ENCODE measurements at regions not wholly inside any gene's neighbourhood (a gene's known extent, or its start where the extent isn't known, plus 50 kb on each side); places are given as distances from the start of the nearest gene placed in this dataset.
A peak's percentile ranks its signal among the peaks of the same experiment; 100 is the strongest.

GRCh38 chr16:51440131-51440889, 289.2 kb upstream of the SALL1 start:
- peak; percentile 37 for DNase-seq (ENCODE audit: low spot score)
- Mint-ChIP-seq H3K4me1 (peaks cover 56% of the 10 kb centered on the region), H3K9me3 (no peaks in the 10 kb centered on the region), H3K27ac (peak overlapping the region; percentile 87), H3K27me3 (ENCODE audit: insufficient read depth, low read depth, poor library complexity) (peaks cover 4% of the 10 kb centered on the region), H3K36me3 (ENCODE audit: low read depth) (no peaks in the 10 kb centered on the region), H3K4me3 (peak overlapping the region; percentile 64)
- Histone ChIP-seq H2AFZ (peak overlapping the region; percentile 54), H3K36me3 (ENCODE audit: insufficient read depth) (no peaks in the 10 kb centered on the region), H3K27me3 (ENCODE audit: insufficient read depth) (no peaks in the 10 kb centered on the region), H3K4me2 (peak overlapping the region; percentile 82), H3K4me1 (ENCODE audit: insufficient read depth) (peaks cover 44% of the 10 kb centered on the region), H3K27ac (ENCODE audit: low read depth) (no peak overlapping the region), H3F3A (replicated peaks; ENCODE audit: low read depth) (no peaks in the 10 kb centered on the region), H4K20me1 (replicated peaks; ENCODE audit: insufficient read depth) (no peaks in the 10 kb centered on the region), H3K79me2 (replicated peaks; ENCODE audit: insufficient read depth) (no peaks in the 10 kb centered on the region), H3K4me3 (peak overlapping the region; percentile 53), H3K9me2 (ENCODE audit: insufficient read depth) (no peaks in the 10 kb centered on the region)
- ATAC-seq, result peak; percentile 80
- TF ChIP-seq REST (IDR thresholded peaks at IDR 0.05; ENCODE audit: unreplicated experiment) (no peak), NANOG (IDR thresholded peaks at IDR 0.05; ENCODE audit: borderline replicate concordance) (no peak), ZNF331 (CRISPR knock-in tag; IDR thresholded peaks at IDR 0.05; ENCODE audit: low read depth) (no peak)

GRCh38 chr16:51439271-51439670, 288.2 kb upstream of the SALL1 start:
- no peaks in the 10 kb centered on the region for H4K20me1 ChIP-seq (replicated peaks; ENCODE audit: insufficient read depth)
- H3K4me1 ChIP-seq (ENCODE audit: insufficient read depth), result peaks cover 44% of the 10 kb centered on the region
- no peak overlapping the region for H3K27ac Mint-ChIP-seq
- DNase-seq (ENCODE audit: low spot score) (no peak), ATAC-seq (no peak)
- H3K4me3 ChIP-seq, result no peak overlapping the region
- no peak overlapping the region for H3K4me3 Mint-ChIP-seq
- no peak overlapping the region for H2AFZ ChIP-seq
- H3K27ac ChIP-seq (ENCODE audit: low read depth), result no peak overlapping the region
- H3K79me2 ChIP-seq (replicated peaks; ENCODE audit: insufficient read depth), result no peaks in the 10 kb centered on the region
- peak overlapping the region; percentile 82; the same call in 1 of the 2 replicates for H3K4me2 ChIP-seq
- H3K4me1 Mint-ChIP-seq, result peaks cover 56% of the 10 kb centered on the region
- H3K27me3 ChIP-seq (ENCODE audit: insufficient read depth), result no peaks in the 10 kb centered on the region
- peaks cover 4% of the 10 kb centered on the region for H3K27me3 Mint-ChIP-seq (ENCODE audit: insufficient read depth, low read depth, poor library complexity)
- no peaks in the 10 kb centered on the region for H3F3A ChIP-seq (replicated peaks; ENCODE audit: low read depth)
- H3K36me3 Mint-ChIP-seq (ENCODE audit: low read depth), result no peaks in the 10 kb centered on the region
- H3K36me3 ChIP-seq (ENCODE audit: insufficient read depth), result no peaks in the 10 kb centered on the region
- H3K9me3 Mint-ChIP-seq, result no peaks in the 10 kb centered on the region
- no peaks in the 10 kb centered on the region for H3K9me2 ChIP-seq (ENCODE audit: insufficient read depth)
- TF ChIP-seq CREB1 (CRISPR knock-in tag; IDR thresholded peaks at IDR 0.05; ENCODE audit: low read depth) (no peak), STAT1 (IDR thresholded peaks at IDR 0.05; ENCODE audit: unreplicated experiment) (no peak), ZNF114 (CRISPR knock-in tag; IDR thresholded peaks at IDR 0.05) (no peak), ZNF331 (CRISPR knock-in tag; IDR thresholded peaks at IDR 0.05; ENCODE audit: low read depth) (no peak), EZH2phosphoT487 (IDR thresholded peaks at IDR 0.05; ENCODE audit: unreplicated experiment) (no peak), ETS1 (IDR thresholded peaks at IDR 0.05) (no peak), REST (IDR thresholded peaks at IDR 0.05; ENCODE audit: unreplicated experiment) (no peak), EZH2 (IDR thresholded peaks at IDR 0.05; ENCODE audit: low read depth, unreplicated experiment) (no peak)
